MG63 (cell line): ENCODE measurements at regions not wholly inside any gene's neighbourhood (a gene's known extent, or its start where the extent isn't known, plus 50 kb on each side); places are given as distances from the start of the nearest gene placed in this dataset.
"Not testable (repeated sequence)": the region's sequence is repeated elsewhere in the genome, so short reads cannot be mapped to it uniquely, and the experiment has no call there.

ENCODE experiments used
- DNase-seq: peaks from one replicate; pipeline ENCODE4 v3.0.0-alpha.2; 2020
- H3K27me3 ChIP-seq: fragments of 250-450 bp; sonication (Bioruptor Pico); 2 replicates; pipeline ENCODE4 v1.5.1; 2020; ENCODE audit warnings: mild to moderate bottlenecking, moderate library complexity
- H3K36me3 ChIP-seq: fragments of 250-450 bp; sonication (Bioruptor Pico); 2 replicates; pipeline ENCODE4 v1.5.1; 2020; ENCODE audit warnings: mild to moderate bottlenecking, moderate library complexity
- H3K4me3 ChIP-seq: fragments of 250-450 bp; sonication (Bioruptor Pico); 2 replicates; pipeline ENCODE4 v1.5.1; 2020; ENCODE audit warnings: mild to moderate bottlenecking, moderate library complexity
- H3K9me3 ChIP-seq: fragments of 250-450 bp; sonication (Bioruptor Pico); 2 replicates; pipeline ENCODE4 v1.5.1; 2020; ENCODE audit warnings: mild to moderate bottlenecking, moderate library complexity

DNA sequence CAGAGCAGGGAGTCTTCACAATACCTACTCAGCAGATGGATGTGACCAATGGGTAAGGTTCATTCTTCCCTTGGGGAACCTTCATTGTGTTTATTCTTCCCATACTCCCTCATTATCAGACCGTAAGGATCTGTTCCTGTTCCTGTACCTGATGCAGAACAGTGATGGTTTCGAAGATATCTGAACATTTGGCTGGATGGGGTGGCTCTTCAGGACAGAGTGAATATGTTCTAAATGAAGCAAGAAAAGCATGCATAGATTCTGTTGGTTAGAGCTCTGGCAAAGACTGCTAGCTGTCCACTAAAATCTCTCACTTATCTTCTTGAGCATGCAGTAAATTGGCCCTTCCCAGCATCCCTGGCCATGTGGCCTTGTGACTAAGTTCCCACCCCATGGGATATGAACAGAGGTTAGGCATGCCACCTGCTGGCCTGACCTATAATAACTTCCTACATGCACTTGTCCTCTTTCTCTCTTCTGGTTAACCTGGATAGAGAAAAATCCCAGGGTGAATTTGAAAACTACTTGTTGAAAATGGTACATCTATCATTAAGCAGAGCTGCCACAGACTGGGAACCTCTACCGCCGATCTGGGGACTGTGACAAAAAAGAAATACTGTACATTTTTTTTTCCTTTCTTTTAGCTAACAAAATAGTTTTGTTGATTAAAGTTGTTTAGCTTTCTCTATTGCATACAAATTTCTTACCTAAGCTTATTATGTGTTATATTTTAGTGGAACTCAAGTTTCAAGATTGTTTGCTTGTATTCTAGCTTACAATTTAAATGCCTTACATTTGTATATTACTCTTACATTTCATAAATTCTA lies 60.0 kb upstream of the BANK1 start:
- no peaks in the 10 kb centered on the region for H3K27me3 ChIP-seq
- peak; percentile 37 for DNase-seq
- no peaks in the 10 kb centered on the region for H3K9me3 ChIP-seq
- no peak overlapping the region for H3K4me3 ChIP-seq
- H3K36me3 ChIP-seq, result no peaks in the 10 kb centered on the region

DNA sequence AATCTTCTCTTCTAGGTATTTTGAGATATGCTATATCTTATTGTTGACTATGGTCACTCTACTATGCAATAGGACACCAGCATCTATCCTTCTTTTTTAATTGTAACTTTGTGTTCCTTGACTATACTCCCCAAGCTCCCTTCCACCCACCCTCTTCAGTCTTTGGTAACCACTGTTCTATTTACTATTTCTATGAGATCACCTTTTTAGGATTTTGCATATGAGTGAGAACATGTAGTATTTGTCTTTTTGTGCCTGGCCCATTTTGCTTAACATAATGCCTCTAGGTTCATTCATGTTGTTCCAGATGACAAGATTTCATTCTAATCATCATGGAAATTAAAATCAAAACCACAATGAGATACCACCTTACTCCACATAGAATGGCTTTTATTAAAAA lies 63.3 kb upstream of the BANK1 start:
- no peak for DNase-seq
- Histone ChIP-seq H3K4me3 (no peak overlapping the region), H3K36me3 (no peaks in the 10 kb centered on the region), H3K27me3 (no peaks in the 10 kb centered on the region), H3K9me3 (no peaks in the 10 kb centered on the region)

DNA sequence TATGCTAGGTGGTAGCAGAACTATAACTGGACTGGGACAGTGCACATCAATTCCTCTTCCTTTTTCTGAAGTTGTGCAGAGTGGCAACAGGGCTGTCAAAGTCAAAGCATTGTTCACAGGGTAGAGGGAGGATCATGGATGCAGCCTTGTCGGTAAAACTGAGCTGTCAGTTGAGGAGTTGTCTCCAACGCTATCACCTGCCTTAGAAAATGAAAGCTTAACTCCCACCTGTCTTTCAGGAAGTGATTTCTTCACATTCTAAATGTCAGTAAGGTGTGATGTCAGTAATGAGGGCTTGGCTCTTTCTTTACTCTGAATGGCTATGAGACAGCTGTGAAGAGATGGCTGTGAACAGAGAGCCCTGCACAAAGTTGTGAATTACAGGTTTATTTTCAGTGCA lies 66.4 kb upstream of the BANK1 start:
- DNase-seq, result no peak

GRCh38 chr4:101718810-101719209 lies 71.7 kb upstream of the BANK1 start:
- no peaks in the 10 kb centered on the region for H3K36me3 ChIP-seq
- H3K9me3 ChIP-seq, result no peaks in the 10 kb centered on the region
- no peaks in the 10 kb centered on the region for H3K27me3 ChIP-seq
- no peak for DNase-seq
- H3K4me3 ChIP-seq, result no peak overlapping the region

More for the DNA sequence above, 66.4 kb upstream of the BANK1 start:
- no peaks in the 10 kb centered on the region for H3K36me3 ChIP-seq
- no peaks in the 10 kb centered on the region for H3K9me3 ChIP-seq
- no peak overlapping the region for H3K4me3 ChIP-seq
- no peaks in the 10 kb centered on the region for H3K27me3 ChIP-seq

GRCh38 chr4:101711590-101712260 lies 78.8 kb upstream of the BANK1 start:
- Histone ChIP-seq H3K36me3 (no peaks in the 10 kb centered on the region), H3K9me3 (no peaks in the 10 kb centered on the region), H3K27me3 (no peaks in the 10 kb centered on the region), H3K4me3 (no peak overlapping the region)
- no peak for DNase-seq

DNA sequence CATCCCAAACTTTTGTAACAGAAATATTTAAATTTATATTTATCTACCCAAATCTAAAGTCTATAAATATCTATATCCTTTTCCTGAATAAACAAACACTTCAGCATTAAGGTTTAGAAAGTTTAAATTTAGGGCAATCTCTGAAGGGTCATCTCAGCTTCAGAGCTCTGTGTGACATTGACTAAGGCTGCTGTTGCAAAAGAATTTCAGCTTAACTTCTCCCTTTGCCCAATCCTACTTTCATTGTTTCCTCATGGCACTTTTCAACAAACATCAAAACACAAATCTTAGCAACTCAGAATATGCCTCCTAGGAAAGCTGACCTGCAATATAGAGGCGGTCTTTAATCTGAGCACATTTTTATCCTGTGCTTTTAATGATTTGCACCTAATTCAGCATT lies 79.7 kb upstream of the BANK1 start:
- Histone ChIP-seq H3K27me3 (no peaks in the 10 kb centered on the region), H3K36me3 (no peaks in the 10 kb centered on the region), H3K4me3 (no peak overlapping the region), H3K9me3 (no peaks in the 10 kb centered on the region)
- DNase-seq, result no peak

DNA sequence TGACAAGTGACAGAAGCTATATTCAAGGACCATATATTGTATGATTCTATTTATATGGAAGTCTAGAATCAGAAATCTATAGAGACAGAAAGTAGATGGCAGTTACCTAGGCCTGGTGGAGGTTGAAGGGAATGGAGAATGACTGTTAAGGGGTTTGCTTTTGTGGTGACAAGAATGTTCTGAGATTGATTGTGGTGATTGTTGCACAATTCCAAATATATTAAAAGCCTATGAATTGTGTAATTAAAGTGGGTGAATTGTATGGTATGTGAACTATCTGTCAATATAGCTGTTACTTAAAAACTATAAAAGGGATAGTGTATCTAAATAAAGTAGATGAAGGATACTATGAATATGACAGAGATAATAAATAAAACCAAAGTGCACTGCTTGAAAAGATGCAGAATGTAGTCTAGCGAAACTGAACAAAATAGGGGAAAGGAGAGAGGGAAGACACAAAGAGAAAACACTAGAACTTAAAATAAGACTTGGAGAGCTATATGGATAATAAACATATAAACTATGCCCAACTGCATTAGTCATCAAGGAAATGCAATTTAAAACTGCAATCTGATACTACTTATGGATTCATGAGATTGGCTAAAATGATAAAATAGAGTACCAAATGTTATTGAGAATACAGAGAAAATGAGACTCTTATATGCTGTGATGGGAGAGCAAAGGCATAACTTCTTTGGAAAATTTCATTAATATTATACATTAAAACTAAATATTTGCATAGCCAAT lies 82.1 kb upstream of the BANK1 start:
- H3K27me3 ChIP-seq, result no peaks in the 10 kb centered on the region
- no peaks in the 10 kb centered on the region for H3K36me3 ChIP-seq
- DNase-seq, result no peak
- H3K4me3 ChIP-seq, result no peak overlapping the region
- no peaks in the 10 kb centered on the region for H3K9me3 ChIP-seq

- no peak for DNase-seq
- no peaks in the 10 kb centered on the region for H3K36me3 ChIP-seq
- no peak overlapping the region for H3K4me3 ChIP-seq
- no peaks in the 10 kb centered on the region for H3K9me3 ChIP-seq
- no peaks in the 10 kb centered on the region for H3K27me3 ChIP-seq
These were observed 82.9 kb upstream of the BANK1 start for GRCh38 chr4:101707596-101707995.

- Histone ChIP-seq H3K36me3 (no peaks in the 10 kb centered on the region), H3K4me3 (no peak overlapping the region), H3K9me3 (no peaks in the 10 kb centered on the region), H3K27me3 (no peaks in the 10 kb centered on the region)
- DNase-seq, result no peak
These were observed 83.9 kb upstream of the BANK1 start for GRCh38 chr4:101706535-101707057.

DNA sequence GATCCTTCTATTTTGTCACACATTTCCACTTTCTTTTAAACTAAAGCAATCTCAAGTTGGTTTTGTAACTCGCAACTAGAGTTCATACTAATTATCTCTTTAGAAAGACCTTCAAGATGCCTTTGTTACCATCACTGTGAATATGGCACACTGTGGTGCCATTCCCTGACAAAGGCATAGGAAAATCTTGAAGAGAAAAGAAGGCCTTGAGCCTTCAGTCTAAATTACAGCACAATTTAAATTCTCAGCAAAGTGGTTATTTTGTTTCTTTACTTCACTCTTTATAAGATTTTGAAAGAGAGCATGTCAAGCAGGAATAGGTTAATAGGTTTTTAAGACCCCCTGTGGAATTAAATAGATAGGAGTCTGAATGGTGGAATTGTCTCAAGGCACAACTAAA lies 89.0 kb upstream of the BANK1 start:
- H3K9me3 ChIP-seq, result no peaks in the 10 kb centered on the region
- H3K36me3 ChIP-seq, result no peaks in the 10 kb centered on the region
- DNase-seq, result no peak
- no peak overlapping the region for H3K4me3 ChIP-seq
- no peaks in the 10 kb centered on the region for H3K27me3 ChIP-seq

GRCh38 chr4:101699441-101700124 lies 90.9 kb upstream of the BANK1 start:
- Histone ChIP-seq H3K9me3 (no peaks in the 10 kb centered on the region), H3K27me3 (no peaks in the 10 kb centered on the region), H3K4me3 (no peak overlapping the region), H3K36me3 (no peaks in the 10 kb centered on the region)
- DNase-seq, result no peak

- DNase-seq, result no peak
- no peak overlapping the region for H3K4me3 ChIP-seq
- no peaks in the 10 kb centered on the region for H3K9me3 ChIP-seq
- H3K27me3 ChIP-seq, result no peaks in the 10 kb centered on the region
- H3K36me3 ChIP-seq, result no peaks in the 10 kb centered on the region
These were observed 93.3 kb upstream of the BANK1 start for GRCh38 chr4:101697266-101697665.

GRCh38 chr4:101696276-101697010 lies 94.1 kb upstream of the BANK1 start:
- no peak overlapping the region for H3K4me3 ChIP-seq
- H3K36me3 ChIP-seq, result no peaks in the 10 kb centered on the region
- DNase-seq, result no peak
- H3K9me3 ChIP-seq, result no peaks in the 10 kb centered on the region
- no peaks in the 10 kb centered on the region for H3K27me3 ChIP-seq

DNA sequence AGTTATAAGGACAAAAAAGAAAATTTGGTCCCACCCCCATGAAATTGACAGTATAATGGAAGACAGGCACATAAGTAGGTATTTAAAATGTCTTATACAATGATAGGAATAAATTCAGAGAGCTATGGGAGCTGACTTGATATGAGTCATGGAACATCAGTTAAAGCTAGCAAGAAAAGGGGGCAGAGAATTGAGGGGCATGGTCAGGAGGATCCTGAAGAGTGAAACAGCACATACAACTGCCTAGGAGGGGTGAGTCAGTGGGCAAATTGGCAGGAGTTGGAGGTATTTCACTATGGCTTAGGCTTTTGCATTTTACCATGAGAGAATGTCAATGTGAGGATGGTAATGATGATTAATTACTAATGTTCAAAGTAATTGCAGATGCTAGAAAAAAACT lies 95.4 kb upstream of the BANK1 start:
- peak; percentile 45 for DNase-seq
- Histone ChIP-seq H3K9me3 (no peaks in the 10 kb centered on the region), H3K4me3 (no peak overlapping the region), H3K36me3 (no peaks in the 10 kb centered on the region), H3K27me3 (no peaks in the 10 kb centered on the region)

GRCh38 chr4:101694403-101694802 lies 96.1 kb upstream of the BANK1 start:
- not testable (repeated sequence) for H3K4me3 ChIP-seq, H3K27me3 ChIP-seq, H3K36me3 ChIP-seq, DNase-seq, H3K9me3 ChIP-seq

DNA sequence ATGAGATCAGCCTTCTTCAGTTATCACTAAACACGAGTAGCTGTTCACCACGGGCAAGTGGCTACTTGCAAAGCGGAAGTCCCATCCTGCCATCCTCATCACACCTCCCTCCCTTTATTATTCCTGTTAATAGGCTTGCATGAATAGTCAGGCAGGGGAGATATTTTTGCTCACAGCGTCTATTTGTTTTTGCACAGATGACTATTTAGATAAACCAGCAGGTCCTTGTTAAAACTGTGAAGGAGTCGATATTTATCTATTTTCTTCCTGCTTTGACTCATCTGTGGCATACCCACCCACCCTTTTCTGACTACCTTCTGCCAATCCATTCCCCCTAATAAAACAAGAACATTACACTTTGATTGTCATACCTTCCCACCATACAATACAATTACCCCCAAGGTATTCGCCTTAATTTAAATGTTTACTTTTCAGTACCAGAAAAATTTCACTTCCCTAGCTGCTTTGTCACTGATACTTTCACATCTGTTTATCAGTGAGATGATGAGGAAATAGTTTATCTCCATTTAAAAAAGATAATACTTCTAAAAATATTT lies 96.6 kb upstream of the BANK1 start:
- no peaks in the 10 kb centered on the region for H3K9me3 ChIP-seq
- no peaks in the 10 kb centered on the region for H3K27me3 ChIP-seq
- no peaks in the 10 kb centered on the region for H3K36me3 ChIP-seq
- no peak overlapping the region for H3K4me3 ChIP-seq
- no peak for DNase-seq
